Activated gamma-delta T cell treated with anti-CD3 and anti-CD28 coated beads, Interleukin-2, amount 50 U/mL, for 16 hours (primary cell): ENCODE measurements at regions not wholly inside any gene's neighbourhood (a gene's known extent, or its start where the extent isn't known, plus 50 kb on each side); places are given as distances from the start of the nearest gene placed in this dataset.
"Not testable (repeated sequence)": the region's sequence is repeated elsewhere in the genome, so short reads cannot be mapped to it uniquely, and the experiment has no call there.

Source experiments
- DNase-seq: peaks from one replicate; pipeline ENCODE4 v3.0.0-alpha.2; 2020; ENCODE audit warnings: low read depth

GRCh38 chr3:168844472-168844871, 748.7 kb upstream of the GOLIM4 start:
- DNase-seq = no peak

GRCh38 chr3:168843481-168843880, 747.8 kb upstream of the GOLIM4 start:
- no peak for DNase-seq

GRCh38 chr3:168839653-168840052, 743.9 kb upstream of the GOLIM4 start:
- DNase-seq = no peak

- DNase-seq = no peak
Measured at GRCh38 chr3:168834558-168834957, 738.8 kb upstream of the GOLIM4 start.

GRCh38 chr3:168828943-168829342, 733.2 kb upstream of the GOLIM4 start:
- no peak for DNase-seq

- no peak for DNase-seq
Measured at GRCh38 chr3:168828536-168828935, 732.8 kb upstream of the GOLIM4 start.

- no peak for DNase-seq
Measured at GRCh38 chr3:168828014-168828413, 732.3 kb upstream of the GOLIM4 start.

GRCh38 chr3:168824107-168824506, 728.4 kb upstream of the GOLIM4 start:
- no peak for DNase-seq

GRCh38 chr3:168823466-168823865, 727.7 kb upstream of the GOLIM4 start:
- DNase-seq = no peak

GRCh38 chr3:168820810-168821415, 725.2 kb upstream of the GOLIM4 start:
- DNase-seq = no peak

GRCh38 chr3:168817177-168817576, 721.5 kb upstream of the GOLIM4 start:
- DNase-seq = no peak

- no peak for DNase-seq
Measured at GRCh38 chr3:168815946-168816345, 720.2 kb upstream of the GOLIM4 start.

GRCh38 chr3:168813225-168813802, 717.6 kb upstream of the GOLIM4 start:
- no peak for DNase-seq

- DNase-seq = no peak
Measured at GRCh38 chr3:168812234-168812633, 716.5 kb upstream of the GOLIM4 start.

- no peak for DNase-seq
Measured at GRCh38 chr3:168808596-168808995, 712.9 kb upstream of the GOLIM4 start.

- no peak for DNase-seq
Measured at GRCh38 chr3:168807448-168807847, 711.7 kb upstream of the GOLIM4 start.

GRCh38 chr3:168806871-168807270, 711.1 kb upstream of the GOLIM4 start:
- no peak for DNase-seq

- DNase-seq = no peak
Measured at GRCh38 chr3:168803536-168803935, 707.8 kb upstream of the GOLIM4 start.

- DNase-seq = no peak
Measured at GRCh38 chr3:168802766-168803165, 707.0 kb upstream of the GOLIM4 start.

- no peak for DNase-seq
Measured at GRCh38 chr3:168801794-168802193, 706.1 kb upstream of the GOLIM4 start.

- no peak for DNase-seq
Measured at GRCh38 chr3:168796339-168796738, 700.6 kb upstream of the GOLIM4 start.

GRCh38 chr3:168794427-168794826, 698.7 kb upstream of the GOLIM4 start:
- DNase-seq = no peak

GRCh38 chr3:168782193-168782592, 686.5 kb upstream of the GOLIM4 start:
- no peak for DNase-seq

- DNase-seq = not testable (repeated sequence)
Measured at GRCh38 chr3:168779970-168780645, 684.4 kb upstream of the GOLIM4 start.
